Activated gamma-delta T cell (primary cell): ENCODE measurements at regions not wholly inside any gene's neighbourhood (a gene's known extent, or its start where the extent isn't known, plus 50 kb on each side); places are given as distances from the start of the nearest gene placed in this dataset.

ENCODE experiments used
- DNase-seq: peaks from one replicate; lab custom pipeline; 2025; lab: John Stamatoyannopoulos, UW

- DNase-seq, result no peak
These were observed 1372.8 kb upstream of the CDH2 start for GRCh38 chr18:29549759-29550158.

DNA sequence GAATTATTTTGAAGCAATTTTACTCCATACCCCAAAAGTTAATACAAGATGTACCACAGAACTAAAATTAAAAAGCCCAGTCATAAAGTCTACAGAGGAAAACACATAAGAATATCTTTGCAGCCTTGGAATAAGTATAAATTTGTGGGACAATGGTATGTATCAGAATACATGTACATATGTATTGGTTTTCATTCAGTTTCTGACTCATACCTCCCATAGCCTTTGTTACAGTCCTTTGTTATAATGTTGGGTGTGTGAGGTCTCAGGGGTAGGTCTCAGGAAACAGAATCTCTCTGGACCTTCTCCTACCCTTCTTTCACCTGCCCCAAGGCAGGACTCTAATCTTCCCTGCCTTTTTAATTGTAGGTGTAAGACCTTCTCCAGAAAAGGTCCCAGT lies 1370.7 kb upstream of the CDH2 start:
- no peak for DNase-seq

DNA sequence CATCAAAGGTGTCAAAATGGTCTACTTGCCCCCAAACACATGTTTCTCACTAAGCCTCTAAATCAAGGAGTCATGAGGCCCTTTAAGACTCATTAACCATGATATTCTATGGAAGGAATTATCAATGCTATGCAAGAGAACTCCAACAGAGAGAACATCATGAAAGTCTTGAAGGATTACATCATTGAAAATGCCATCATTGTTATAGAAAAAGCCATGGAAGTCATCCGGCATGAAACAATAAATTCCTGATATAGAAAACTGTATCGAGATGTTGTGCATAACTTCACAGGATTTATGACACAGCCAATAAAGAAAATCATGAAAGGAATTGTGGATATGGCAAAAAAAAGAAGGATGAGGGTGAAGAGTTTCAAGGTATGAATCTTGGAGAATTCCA lies 1363.6 kb upstream of the CDH2 start:
- no peak for DNase-seq

GRCh38 chr18:29531746-29532145 lies 1354.8 kb upstream of the CDH2 start:
- no peak for DNase-seq

- DNase-seq, result no peak
These were observed 1346.4 kb upstream of the CDH2 start for GRCh38 chr18:29523371-29523770.

GRCh38 chr18:29512761-29513160 lies 1335.8 kb upstream of the CDH2 start:
- DNase-seq, result no peak

- no peak for DNase-seq
These were observed 1335.3 kb upstream of the CDH2 start for GRCh38 chr18:29512203-29512602.

GRCh38 chr18:29501952-29502351 lies 1325.0 kb upstream of the CDH2 start:
- no peak for DNase-seq

GRCh38 chr18:29496152-29496680 lies 1319.3 kb upstream of the CDH2 start:
- no peak for DNase-seq

- no peak for DNase-seq
These were observed 1317.4 kb upstream of the CDH2 start for GRCh38 chr18:29494371-29494770.

- no peak for DNase-seq
These were observed 1315.0 kb upstream of the CDH2 start for GRCh38 chr18:29491907-29492306.

- DNase-seq, result no peak
These were observed 1311.7 kb upstream of the CDH2 start for GRCh38 chr18:29488617-29489016.

DNA sequence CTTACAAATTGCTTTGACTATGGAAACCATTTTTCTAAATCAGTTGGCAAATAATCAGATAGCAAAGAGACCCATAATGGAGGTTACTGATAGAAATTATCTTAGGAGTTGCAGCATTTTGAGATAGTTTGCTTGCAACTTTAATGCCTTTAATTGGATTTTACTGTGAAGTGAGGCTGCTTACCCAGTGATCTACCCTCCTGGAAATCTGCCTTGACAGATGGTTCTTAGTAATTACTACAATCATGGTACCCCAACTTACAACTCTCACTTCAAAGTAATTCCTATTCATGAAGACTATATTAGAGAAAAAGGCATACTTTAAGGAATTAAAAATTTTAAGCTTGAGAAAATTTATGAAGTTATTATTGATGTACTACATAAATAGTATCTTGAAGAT lies 1288.6 kb upstream of the CDH2 start:
- no peak for DNase-seq

DNA sequence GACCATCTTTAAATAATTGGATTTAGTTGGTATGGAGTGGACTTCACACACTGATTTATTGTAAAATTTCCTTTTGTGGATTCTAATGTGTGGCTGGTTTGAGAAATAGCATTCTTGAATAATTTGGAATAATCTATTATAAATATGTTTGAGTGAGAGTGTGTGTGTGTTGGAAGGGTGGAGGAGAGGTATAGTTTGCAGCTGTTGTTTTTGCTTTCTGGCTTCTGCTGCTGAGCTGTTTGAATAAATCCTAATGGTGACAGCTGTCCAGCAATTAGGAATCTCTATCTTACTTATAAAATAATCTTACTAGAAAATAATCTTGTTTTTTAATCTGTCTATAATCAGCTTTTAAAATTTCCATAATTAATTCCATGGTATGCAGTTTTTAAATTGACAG lies 1283.0 kb upstream of the CDH2 start:
- DNase-seq, result no peak

DNA sequence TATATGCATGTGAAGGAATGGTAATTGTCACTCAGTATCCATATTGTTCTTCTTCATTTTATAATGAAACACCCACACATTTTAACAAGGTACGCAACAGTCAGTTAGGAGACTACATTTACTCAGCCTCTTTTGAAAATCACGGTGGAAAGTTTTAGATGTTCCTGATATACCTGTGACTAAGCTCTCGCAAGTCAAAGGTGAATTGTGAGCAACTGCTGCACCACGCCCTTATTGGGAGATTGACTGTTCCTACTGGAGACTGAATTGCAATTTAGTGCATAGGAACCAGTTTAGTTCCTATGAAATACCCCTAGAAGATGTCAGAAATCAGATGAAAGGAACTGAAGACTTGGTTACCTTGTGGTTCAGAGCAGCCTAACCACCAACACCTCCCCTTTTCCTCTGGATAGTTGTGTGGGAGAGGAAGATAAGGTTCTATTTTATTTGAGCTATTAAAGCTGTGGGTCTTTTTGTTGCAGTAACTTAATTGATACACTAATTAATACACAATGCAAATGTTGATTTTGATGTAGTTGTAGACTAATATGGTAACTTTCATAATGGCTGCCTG lies 1280.5 kb upstream of the CDH2 start:
- DNase-seq, result no peak

GRCh38 chr18:29449424-29449823 lies 1272.5 kb upstream of the CDH2 start:
- no peak for DNase-seq

- DNase-seq, result no peak
These were observed 1262.5 kb upstream of the CDH2 start for GRCh38 chr18:29439398-29439797.

- DNase-seq, result no peak
These were observed 1259.5 kb upstream of the CDH2 start for GRCh38 chr18:29436459-29436858.

DNA sequence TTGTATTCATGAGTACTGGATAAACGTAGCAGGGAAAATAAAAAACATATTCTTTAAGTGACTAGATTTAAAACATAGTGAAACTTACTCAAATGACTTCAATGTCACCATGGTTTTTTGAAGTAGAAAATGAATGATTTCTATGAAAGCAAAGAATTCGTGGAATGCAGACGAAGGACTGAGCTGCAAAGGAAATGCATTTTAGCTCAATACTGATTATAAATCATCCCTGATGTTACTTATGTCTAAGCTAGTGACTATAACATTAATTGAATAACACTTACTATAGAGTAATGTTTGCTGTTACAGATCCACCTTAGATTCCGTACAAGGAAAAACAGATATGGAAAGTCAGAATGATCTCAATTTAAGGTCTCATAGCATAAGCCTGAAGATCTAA lies 1257.7 kb upstream of the CDH2 start:
- no peak for DNase-seq

DNA sequence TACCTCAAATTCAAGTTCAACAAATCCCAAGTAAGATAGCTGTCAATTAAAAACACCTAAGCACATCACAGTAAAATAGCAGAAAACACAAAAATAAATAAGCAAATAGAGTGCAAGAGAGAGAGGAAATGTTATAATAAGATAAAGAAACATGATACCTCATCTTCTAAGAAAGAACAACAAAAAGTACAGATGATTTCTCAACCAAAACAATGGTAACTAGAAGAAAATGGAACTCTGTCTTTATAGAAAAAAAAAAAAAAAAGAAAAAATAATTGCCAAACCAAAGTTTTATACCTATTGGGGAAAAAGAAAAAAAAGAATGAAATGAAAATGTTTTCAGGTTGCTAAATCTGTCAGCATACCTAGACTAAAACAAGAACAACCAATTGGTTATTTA lies 1253.5 kb upstream of the CDH2 start:
- DNase-seq, result no peak

GRCh38 chr18:29418136-29418535 lies 1241.2 kb upstream of the CDH2 start:
- no peak for DNase-seq

GRCh38 chr18:29406996-29407395 lies 1230.1 kb upstream of the CDH2 start:
- no peak for DNase-seq

GRCh38 chr18:29397536-29397935 lies 1220.6 kb upstream of the CDH2 start:
- no peak for DNase-seq
